GM23338 (cell line): ENCODE measurements at regions not wholly inside any gene's neighbourhood (a gene's known extent, or its start where the extent isn't known, plus 50 kb on each side); places are given as distances from the start of the nearest gene placed in this dataset.

Experiments
- ATAC-seq: fragments of 200-7000 bp; cut with Tn5 transposase; 3 replicates; pipeline ENCODE4 v1.9.1; 2020
- DNase-seq: peaks from one replicate; pipeline ENCODE4 v3.0.0-alpha.2; 2015; ENCODE audit warnings: low spot score
- H2AFZ ChIP-seq: fragments of 200-600 bp; sonication (generic); 2 replicates; pipeline ENCODE4 v1.8.0; 2016; ENCODE audit warnings: antibody characterized with exemption, mild to moderate bottlenecking, moderate library complexity
- H3F3A ChIP-seq: fragments of 200-600 bp; sonication (generic); replicated peaks from 2 replicates; pipeline ENCODE4 v1.8.0; 2017; ENCODE audit warnings: antibody characterized with exemption, mixed run types, low read depth
- H3K27ac ChIP-seq: fragments of 200-600 bp; sonication (generic); 2 replicates; pipeline ENCODE4 v1.6.1; 2016; ENCODE audit warnings: low read depth
- H3K27me3 ChIP-seq: fragments of 200-600 bp; sonication (generic); 2 replicates; pipeline ENCODE4 v1.8.0; 2016; ENCODE audit warnings: mild to moderate bottlenecking, mixed run types, moderate library complexity; ENCODE audit not compliant: insufficient read depth
- H3K36me3 ChIP-seq: fragments of 200-600 bp; sonication (generic); 2 replicates; pipeline ENCODE4 v1.8.0; 2016; ENCODE audit warnings: mild to moderate bottlenecking; ENCODE audit not compliant: insufficient read depth
- H3K4me1 ChIP-seq: fragments of 200-600 bp; sonication (generic); 2 replicates; pipeline ENCODE4 v1.8.0; 2016; ENCODE audit warnings: mild to moderate bottlenecking, moderate library complexity; ENCODE audit not compliant: insufficient read depth
- H3K4me2 ChIP-seq: fragments of 200-600 bp; sonication (generic); 2 replicates; pipeline ENCODE4 v1.7.1; 2017; ENCODE audit warnings: mixed run types
- H3K4me3 ChIP-seq: fragments of 200-600 bp; sonication (generic); 2 replicates; pipeline ENCODE4 v1.6.1; 2016; ENCODE audit warnings: mixed run types
- H3K79me2 ChIP-seq: fragments of 200-600 bp; sonication (generic); replicated peaks from 2 replicates; pipeline ENCODE4 v1.8.0; 2017; ENCODE audit warnings: mild to moderate bottlenecking; ENCODE audit not compliant: insufficient read depth
- H3K9me2 ChIP-seq: fragments of 200-600 bp; sonication (generic); 2 replicates; pipeline ENCODE4 v1.8.0; 2017; ENCODE audit not compliant: insufficient read depth
- H4K20me1 ChIP-seq: fragments of 200-600 bp; sonication (generic); replicated peaks from 2 replicates; pipeline ENCODE4 v1.8.0; 2017; ENCODE audit warnings: mild to moderate bottlenecking; ENCODE audit not compliant: insufficient read depth
- H3K27ac Mint-ChIP-seq: 2 replicates; pipeline ENCODE4 v1.8.0; 2020; ENCODE audit warnings: inconsistent platforms, mild to moderate bottlenecking, moderate library complexity, mixed read lengths
- H3K27me3 Mint-ChIP-seq: 3 replicates; pipeline ENCODE4 v1.8.0; 2022; ENCODE audit warnings: low read depth, mild to moderate bottlenecking, moderate library complexity, mixed read lengths, inconsistent platforms; ENCODE audit not compliant: insufficient read depth, poor library complexity
- H3K36me3 Mint-ChIP-seq: 3 replicates; pipeline ENCODE4 v1.8.0; 2021; ENCODE audit warnings: low read depth, mild to moderate bottlenecking, inconsistent platforms, moderate library complexity, mixed read lengths
- H3K4me1 Mint-ChIP-seq: 3 replicates; pipeline ENCODE4 v1.8.0; 2020; ENCODE audit warnings: mild to moderate bottlenecking, inconsistent platforms, mixed read lengths
- H3K4me3 Mint-ChIP-seq: 3 replicates; pipeline ENCODE4 v1.8.0; 2021; ENCODE audit warnings: moderate library complexity, mild to moderate bottlenecking, inconsistent platforms, mixed read lengths
- H3K9me3 Mint-ChIP-seq: 3 replicates; pipeline ENCODE4 v1.8.0; 2020; ENCODE audit warnings: moderate library complexity, mild to moderate bottlenecking, inconsistent platforms, mixed read lengths
- CREB1 ChIP-seq: fragments of 250-450 bp; sonication (Bioruptor Pico); IDR thresholded peaks from 2 replicates; pipeline ENCODE4 v1.5.0; 2020; ENCODE audit warnings: low read depth, mild to moderate bottlenecking, moderate library complexity
- CTCF ChIP-seq, 2 experiments: fragments of 200-600 bp in 1 of 2; sonication (generic) in 1 of 2; conservative IDR thresholded peaks; 2 replicates each; pipeline versions ENCODE4 v1.5.1 to v1.6.1; 2016 to 2017; ENCODE audit warnings: antibody characterized with exemption in 2 of 2, low read depth in 2 of 2, mild to moderate bottlenecking in 2 of 2, moderate library complexity in 1 of 2
- ETS1 ChIP-seq: IDR thresholded peaks from 2 replicates; pipeline ENCODE4 v1.6.1; 2016; ENCODE audit warnings: antibody characterized with exemption
- EZH2 ChIP-seq: fragments of 200-600 bp; sonication (generic); IDR thresholded peaks from one replicate; pipeline ENCODE4 v1.8.0; 2017; ENCODE audit warnings: antibody characterized with exemption, mild to moderate bottlenecking, low read depth; ENCODE audit not compliant: unreplicated experiment
- EZH2phosphoT487 ChIP-seq: fragments of 200-600 bp; sonication (generic); IDR thresholded peaks from one replicate; pipeline ENCODE4 v1.8.1; 2018; ENCODE audit warnings: antibody characterized with exemption; ENCODE audit not compliant: unreplicated experiment
- JUNB ChIP-seq: IDR thresholded peaks from one replicate; pipeline ENCODE4 v1.6.1; 2016; ENCODE audit warnings: antibody characterized with exemption; ENCODE audit not compliant: unreplicated experiment
- NANOG ChIP-seq: IDR thresholded peaks from 2 replicates; pipeline ENCODE4 v1.6.1; 2016; ENCODE audit warnings: antibody characterized with exemption, borderline replicate concordance
- REST ChIP-seq: IDR thresholded peaks from one replicate; pipeline ENCODE4 v1.6.1; 2018; ENCODE audit warnings: antibody characterized with exemption; ENCODE audit not compliant: unreplicated experiment
- ZNF114 ChIP-seq: fragments of 250-450 bp; sonication (Bioruptor Pico); IDR thresholded peaks from 2 replicates; pipeline ENCODE4 v1.5.0; 2020; ENCODE audit warnings: mild to moderate bottlenecking, moderate library complexity

- TF ChIP-seq REST = no peak
Observed at GRCh38 chr13:50149932-50150331, 134.7 kb downstream of the KCNRG start (continued).

- DNase-seq (no peak), ATAC-seq (no peak)
- H3K36me3 ChIP-seq = no peaks in the 10 kb centered on the region
- no peak overlapping the region for H3K27ac ChIP-seq
- H3K4me3 Mint-ChIP-seq = no peak overlapping the region
- H3K4me2 ChIP-seq = no peak overlapping the region
- H3K27me3 ChIP-seq = no peaks in the 10 kb centered on the region
- no peaks in the 10 kb centered on the region for H3K36me3 Mint-ChIP-seq
- no peak overlapping the region for H3K27ac Mint-ChIP-seq
- no peaks in the 10 kb centered on the region for H3K27me3 Mint-ChIP-seq
- H3F3A ChIP-seq = no peaks in the 10 kb centered on the region
- no peaks in the 10 kb centered on the region for H3K79me2 ChIP-seq
- no peak overlapping the region for H3K4me3 ChIP-seq
- H2AFZ ChIP-seq = no peak overlapping the region
- H3K9me3 Mint-ChIP-seq = no peaks in the 10 kb centered on the region
- H3K9me2 ChIP-seq = no peaks in the 10 kb centered on the region
- peaks cover 24% of the 10 kb centered on the region for H3K4me1 ChIP-seq
- H4K20me1 ChIP-seq = no peaks in the 10 kb centered on the region
- peaks cover 28% of the 10 kb centered on the region for H3K4me1 Mint-ChIP-seq
- no peak for TF ChIP-seq REST
- TF ChIP-seq ZNF114 (CRISPR knock-in tag) = no peak
- no peak for TF ChIP-seq EZH2
- TF ChIP-seq EZH2phosphoT487 = no peak
- TF ChIP-seq JUNB = no peak
- TF ChIP-seq ETS1 = no peak
- no peak for TF ChIP-seq NANOG
- no peak for TF ChIP-seq CREB1 (CRISPR knock-in tag)
- no peak for TF ChIP-seq CTCF (conservative IDR thresholded peaks at IDR 0.05; ENCODE audit: low read depth in 2 of 2)
Observed at GRCh38 chr13:50152224-50152623, 137.0 kb downstream of the KCNRG start.
